ENCODE measurements at regions not wholly inside any gene's neighbourhood (a gene's known extent, or its start where the extent isn't known, plus 50 kb on each side); places are given as distances from the start of the nearest gene placed in this dataset.

- 76 to 83% methylated on average over 10 of the region's 10 CpGs for WGBS, 2 donors
- H3K36me3 ChIP-seq = no peaks in the 10 kb centered on the region
- intact Hi-C loops (cut with DNase I) = no loop called here
- H3K27me3 ChIP-seq = peaks cover 0 to 6% (median 0%) of the 10 kb centered on the region in 7 donors
- DNase-seq = no peak
- H3K4me3 ChIP-seq = no peak overlapping the region
- H3K27ac ChIP-seq = no peak overlapping the region
- no peak for TF ChIP-seq CTCF (IDR thresholded peaks at IDR 0.05)
- ATAC-seq = no peak
- no peaks in the 10 kb centered on the region for H3K4me1 ChIP-seq
- no peaks in the 10 kb centered on the region for H3K9me3 ChIP-seq
These were observed 96.6 kb upstream of the NPTX2 start for GRCh38 chr7:98520356-98520951.

GRCh38 chr7:98518159-98518947 is 98.7 kb upstream of the NPTX2 start:
- H3K4me1 ChIP-seq = no peaks in the 10 kb centered on the region
- 77 to 79% methylated on average over 25 of the region's 25 CpGs for WGBS, 2 donors
- TF ChIP-seq CTCF (IDR thresholded peaks at IDR 0.05) = no peak
- H3K27me3 ChIP-seq = peaks cover 0 to 6% (median 0%) of the 10 kb centered on the region in 7 donors
- no peak for ATAC-seq
- no peak for DNase-seq
- no peak overlapping the region for H3K4me3 ChIP-seq
- no peaks in the 10 kb centered on the region for H3K36me3 ChIP-seq
- H3K27ac ChIP-seq = no peak overlapping the region
- no peaks in the 10 kb centered on the region for H3K9me3 ChIP-seq
- intact Hi-C loops (cut with DNase I) = no loop called here

GRCh38 chr7:98515201-98515600 is 101.9 kb upstream of the NPTX2 start:
- Histone ChIP-seq H3K4me1 (no peaks in the 10 kb centered on the region), H3K36me3 (no peaks in the 10 kb centered on the region), H3K27ac (no peak overlapping the region), H3K9me3 (no peaks in the 10 kb centered on the region), H3K4me3 (no peak overlapping the region), H3K27me3 (peaks cover 0 to 12% (median 0%) of the 10 kb centered on the region in 7 donors)
- WGBS, 2 donors = 79 to 86% methylated on average over 4 of the region's 4 CpGs
- DNase-seq (no peak), ATAC-seq (no peak)
- intact Hi-C loops (cut with DNase I) = no loop called here
- TF ChIP-seq CTCF (IDR thresholded peaks at IDR 0.05) = no peak

GRCh38 chr7:98514211-98515031 is 102.7 kb upstream of the NPTX2 start:
- no peak overlapping the region for H3K27ac ChIP-seq
- DNase-seq (no peak), ATAC-seq (no peak)
- H3K4me3 ChIP-seq = no peak overlapping the region
- intact Hi-C loops (cut with DNase I) = no loop called here
- 73 to 76% methylated on average over 16 of the region's 16 CpGs for WGBS, 2 donors
- H3K4me1 ChIP-seq = no peaks in the 10 kb centered on the region
- peaks cover 0 to 16% (median 0%) of the 10 kb centered on the region in 7 donors for H3K27me3 ChIP-seq
- no peak for TF ChIP-seq CTCF (IDR thresholded peaks at IDR 0.05)
- H3K9me3 ChIP-seq = no peaks in the 10 kb centered on the region
- no peaks in the 10 kb centered on the region for H3K36me3 ChIP-seq
